NCI-H2171 (cell line): ENCODE measurements at regions not wholly inside any gene's neighbourhood (a gene's known extent, or its start where the extent isn't known, plus 50 kb on each side); places are given as distances from the start of the nearest gene placed in this dataset.
"Not testable (repeated sequence)": the region's sequence is repeated elsewhere in the genome, so short reads cannot be mapped to it uniquely, and the experiment has no call there.

Experiments used
- DNase-seq: peaks from one replicate; lab custom pipeline; 2025; lab: John Stamatoyannopoulos, UW

DNA sequence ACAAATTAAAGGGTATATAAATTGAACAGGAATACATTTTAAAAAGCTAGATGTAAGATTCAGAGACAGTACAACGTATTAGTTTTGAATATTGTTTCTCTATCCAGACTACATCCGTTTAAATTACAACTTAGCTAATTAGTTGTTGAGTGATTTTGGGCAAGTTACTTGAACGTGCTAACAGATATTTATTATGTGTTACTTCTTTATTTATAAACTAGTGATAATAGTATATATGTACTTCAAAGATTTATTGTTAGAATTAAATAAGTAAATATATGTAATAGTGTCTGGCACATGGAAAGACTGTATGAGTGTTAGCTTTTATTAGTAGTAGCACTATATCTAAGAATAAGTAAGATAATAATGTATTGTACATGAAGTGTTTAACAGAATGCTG lies 92.0 kb upstream of the GBE1 start:
- DNase-seq = no peak

DNA sequence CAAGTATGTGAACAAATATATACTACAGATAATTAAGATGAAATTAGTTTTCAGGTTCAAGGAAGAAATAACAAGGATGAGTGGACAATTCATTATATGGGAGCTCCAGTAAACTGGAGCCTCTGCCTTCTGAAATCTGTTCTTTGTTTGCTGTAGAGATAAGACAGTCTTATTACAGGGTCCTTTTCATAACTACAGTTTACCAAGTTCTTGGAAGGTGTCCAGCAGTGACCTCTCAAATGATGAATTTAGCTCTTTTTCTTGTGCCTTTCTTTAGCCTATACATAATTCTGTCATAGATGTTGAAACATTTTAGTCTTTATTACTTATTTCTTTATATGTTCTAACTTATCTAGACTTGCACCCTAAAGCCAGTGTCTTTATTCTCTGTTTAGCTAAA lies 89.7 kb upstream of the GBE1 start:
- no peak for DNase-seq

DNA sequence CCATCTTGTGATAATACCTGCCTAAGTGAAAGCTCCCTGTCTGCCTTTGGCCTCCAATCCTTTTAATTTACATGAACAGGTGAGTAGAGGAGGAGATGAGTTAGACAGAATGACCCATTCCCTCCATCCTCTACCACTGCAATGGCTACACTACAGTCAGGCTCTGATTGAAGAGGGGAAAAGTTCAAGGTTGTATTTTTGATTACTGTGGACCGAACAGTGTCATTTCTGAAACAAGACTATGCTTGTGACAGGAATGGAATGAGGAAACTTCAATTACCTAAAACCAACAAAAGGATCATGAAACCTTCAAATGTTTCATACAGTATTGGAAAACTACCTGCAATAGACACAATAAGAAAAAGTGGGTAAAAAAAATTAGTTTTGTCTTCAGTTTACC lies 85.5 kb upstream of the GBE1 start:
- no peak for DNase-seq

GRCh38 chr3:81841540-81841939 lies 80.1 kb upstream of the GBE1 start:
- DNase-seq = no peak

DNA sequence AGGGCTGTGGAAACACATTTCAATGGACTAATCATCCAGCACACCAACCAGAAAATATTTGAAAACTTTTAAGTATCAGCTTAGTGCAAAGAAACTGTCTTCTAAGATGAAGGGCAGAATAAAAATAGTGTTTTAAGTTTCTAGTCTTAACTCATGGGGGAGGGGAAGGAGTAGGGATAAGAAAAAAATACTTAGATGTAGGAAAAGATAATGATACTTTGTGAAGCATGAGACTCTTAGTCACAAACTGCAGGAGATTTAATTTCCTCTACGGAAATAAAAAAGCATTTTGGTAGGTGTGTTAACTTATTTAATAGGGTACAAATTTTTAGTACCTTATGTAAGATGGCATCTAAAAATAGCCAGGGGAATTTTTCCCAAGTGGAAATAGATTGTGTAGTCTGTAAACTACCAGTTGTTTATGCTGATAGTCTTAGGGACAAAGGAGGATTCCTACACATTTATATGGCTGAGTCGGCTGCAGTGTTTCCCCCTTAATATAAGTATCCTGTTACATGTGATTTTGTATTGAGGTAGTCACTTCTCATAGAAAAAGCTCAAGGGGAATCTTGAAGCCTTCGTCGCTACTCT lies 78.2 kb upstream of the GBE1 start:
- DNase-seq = no peak

DNA sequence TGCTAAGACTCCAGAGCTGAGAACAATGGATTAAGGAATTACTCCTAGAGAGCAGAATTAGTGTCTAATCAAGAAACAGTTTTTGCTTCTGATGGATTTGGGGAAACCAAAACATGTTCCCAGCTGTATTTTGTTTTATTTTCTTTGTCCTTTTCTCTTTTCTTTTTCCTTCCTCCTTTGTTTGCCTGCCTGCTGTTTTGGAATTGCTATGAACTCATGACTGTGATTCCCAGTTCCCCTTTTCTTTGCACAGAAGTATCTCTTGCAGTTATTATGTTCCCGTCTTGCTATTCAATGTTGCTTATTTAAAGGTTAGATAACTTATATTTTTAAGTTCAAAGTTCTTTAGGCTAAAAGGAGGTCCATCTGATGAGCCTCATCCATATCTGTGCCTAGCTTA lies 77.0 kb upstream of the GBE1 start:
- DNase-seq = no peak

GRCh38 chr3:81837071-81837593 lies 75.7 kb upstream of the GBE1 start:
- DNase-seq = no peak

- no peak for DNase-seq
Measured at GRCh38 chr3:81829937-81830336, 68.5 kb upstream of the GBE1 start.

DNA sequence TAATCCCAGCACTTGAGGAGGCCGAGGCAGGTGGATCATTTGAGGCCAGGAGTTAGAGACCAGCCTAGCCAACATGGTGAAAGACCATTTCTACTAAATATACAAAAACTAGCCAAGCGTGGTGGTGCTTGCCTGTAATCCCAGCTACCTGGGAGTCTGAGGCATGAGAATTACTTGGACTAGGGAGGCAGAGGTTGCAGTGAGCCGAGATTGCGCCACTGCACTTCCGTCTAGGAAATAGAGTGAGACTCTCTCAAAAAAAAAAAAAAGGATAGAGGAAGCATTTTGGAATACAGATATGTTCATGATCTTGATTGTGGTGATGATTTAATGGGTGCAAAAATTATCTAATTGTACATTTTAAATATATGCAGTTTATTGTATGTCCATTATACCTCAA lies 67.8 kb upstream of the GBE1 start:
- not testable (repeated sequence) for DNase-seq

DNA sequence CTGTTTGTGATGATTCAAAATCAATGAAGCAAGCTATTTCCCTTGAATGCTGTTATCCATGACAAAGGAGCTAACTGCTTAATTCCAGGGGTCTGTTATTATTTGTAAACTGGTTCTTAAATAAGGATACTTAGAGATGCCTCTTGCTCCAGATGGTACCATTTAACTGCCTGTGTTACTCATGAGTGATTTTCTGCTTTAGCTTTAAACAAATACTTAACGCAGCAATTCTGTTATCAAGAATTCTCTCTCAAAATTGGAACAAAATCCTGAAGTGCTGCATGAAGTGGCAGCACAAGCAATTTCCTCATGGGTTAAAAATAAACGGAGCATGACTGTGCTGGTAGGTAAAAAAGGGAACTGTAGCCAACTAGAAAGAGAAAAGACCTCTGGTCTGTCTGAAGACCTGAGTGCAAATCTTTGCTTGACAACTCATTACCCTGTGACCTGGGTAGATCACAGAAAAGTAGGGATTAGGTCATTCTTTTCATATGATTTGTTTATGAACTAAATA lies 62.5 kb upstream of the GBE1 start:
- no peak for DNase-seq

- no peak for DNase-seq
Measured at GRCh38 chr3:81823086-81823485, 61.6 kb upstream of the GBE1 start.

GRCh38 chr3:81816473-81817250 lies 55.2 kb upstream of the GBE1 start:
- DNase-seq = no peak

DNA sequence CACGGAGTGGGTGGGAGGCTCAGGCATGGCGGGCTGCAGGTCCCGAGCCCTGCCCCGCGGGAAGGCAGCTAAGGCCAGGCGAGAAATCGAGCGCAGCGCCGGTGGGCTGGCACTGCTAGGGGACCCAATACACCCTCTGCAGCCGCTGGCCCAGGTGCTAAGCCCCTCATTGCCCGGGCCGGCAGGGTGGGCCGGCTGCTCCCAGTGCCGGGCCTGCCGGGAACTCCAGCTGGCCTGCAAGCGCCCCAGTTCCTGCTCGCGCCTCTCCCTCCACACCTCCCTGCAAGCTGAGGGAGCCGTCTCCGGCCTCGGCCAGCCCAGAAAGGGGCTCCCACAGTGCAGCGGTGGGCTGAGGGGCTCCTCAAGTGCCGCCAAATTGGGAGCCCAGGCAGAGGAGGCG lies 50.7 kb upstream of the GBE1 start:
- DNase-seq = not testable (repeated sequence)
